Psoas muscle (tissue), 7 donors: ENCODE measurements at regions not wholly inside any gene's neighbourhood (a gene's known extent, or its start where the extent isn't known, plus 50 kb on each side); places are given as distances from the start of the nearest gene placed in this dataset.

Experiments
- ATAC-seq, 4 donors: fragments of 200-7000 bp; cut with Tn5 transposase; one replicate each; pipeline ENCODE4 v1.9.1; 2020; ENCODE audit warnings: moderate library complexity in 3 of 4, mild to moderate bottlenecking in 2 of 4
- DNase-seq, 2 donors: peaks; one replicate each; pipeline ENCODE4 v3.0.0-alpha.2; 2020
- H3K27ac ChIP-seq: fragments of 200-600 bp; one replicate; pipeline ENCODE4 v1.8.0; 2022
- H3K27me3 ChIP-seq, 3 donors: fragments of 200-600 bp in 1 of 3; one replicate each; pipeline versions ENCODE4 v1.6.1 to v1.8.0; 2013 to 2022; ENCODE audit warnings: low read length in 2 of 3, mild to moderate bottlenecking in 2 of 3, moderate library complexity in 1 of 3; ENCODE audit not compliant: insufficient read depth in 3 of 3
- H3K36me3 ChIP-seq, 2 donors: fragments of 200-600 bp in 1 of 2; one replicate each; pipeline versions ENCODE4 v1.6.1 to v1.8.0; 2013 to 2022; ENCODE audit warnings: low read depth in 1 of 2, mild to moderate bottlenecking in 1 of 2, moderate library complexity in 1 of 2; ENCODE audit not compliant: insufficient read depth in 1 of 2
- H3K4me1 ChIP-seq: fragments of 200-600 bp; one replicate; pipeline ENCODE4 v1.8.0; 2022
- H3K4me3 ChIP-seq: fragments of 200-600 bp; one replicate; pipeline ENCODE4 v1.8.0; 2022; ENCODE audit warnings: mild to moderate bottlenecking
- H3K9me3 ChIP-seq: fragments of 200-600 bp; one replicate; pipeline ENCODE4 v1.8.0; 2022
- CTCF ChIP-seq: fragments of 200-600 bp; IDR thresholded peaks from one replicate; pipeline ENCODE4 v1.8.0; 2022; ENCODE audit warnings: antibody characterized with exemption
- WGBS, 3 donors: extraction: QIAGEN DNeasy Blood & Tissue Kit; methylation state at CpG; one replicate each; pipeline versions ENCODE4 v1.1.6 to v1.1.7; 2013; 5-methylcytosine and 5-hydroxymethylcytosine counted together
- intact Hi-C, 2 donors: fragments of 100-400 bp; cut with DNase I; formaldehyde crosslinking; loops; one replicate each; pipeline versions ENCODE4 v1.11.0 to v1.14.2; 2022
- donor health status: healthy with polysubstance abuse.
- donor health status: DM: no; HTN: no; CAD: no; lungs with moderate emphysema.
- donor health status: Bipolar disorder and iron deficiency.
- donor health status: healthy.
- donor health status: DM: yes; HTN: yes; CAD: no.
- donor health status: DM: no; HTN: no; CAD: no.
- donor health status: DM: yes; HTN: yes; CAD: no.

DNA sequence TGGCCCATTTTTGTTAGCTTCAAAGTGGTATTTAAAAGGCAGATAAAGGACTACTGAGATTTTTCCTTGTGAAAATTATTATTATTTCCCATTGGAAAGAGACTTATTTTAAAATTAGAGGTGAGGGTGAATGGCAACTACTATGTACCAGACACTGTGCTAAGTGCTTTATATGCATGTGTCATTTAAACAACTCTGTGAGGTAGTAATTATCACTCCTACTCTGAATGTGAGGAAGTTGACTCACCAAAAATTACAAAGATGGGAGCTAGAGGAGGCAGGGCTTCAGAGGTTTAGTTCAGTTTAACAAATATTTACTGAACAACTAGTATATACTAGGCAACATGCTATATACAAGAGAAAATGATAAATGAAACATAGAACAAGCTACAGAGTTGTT, 78.2 kb downstream of the MSL3 start:
- DNase-seq (no peak), ATAC-seq (no peak)
- H3K9me3 ChIP-seq: peaks cover 11% of the 10 kb centered on the region
- H3K4me1 ChIP-seq: no peaks in the 10 kb centered on the region
- no peak overlapping the region for H3K27ac ChIP-seq
- no peak overlapping the region for H3K4me3 ChIP-seq
- intact Hi-C loops: no loop called here
- peaks cover 0 to 3% (median 0%) of the 10 kb centered on the region in 3 donors for H3K27me3 ChIP-seq
- no peaks in the 10 kb centered on the region for H3K36me3 ChIP-seq
- TF ChIP-seq CTCF: no peak

DNA sequence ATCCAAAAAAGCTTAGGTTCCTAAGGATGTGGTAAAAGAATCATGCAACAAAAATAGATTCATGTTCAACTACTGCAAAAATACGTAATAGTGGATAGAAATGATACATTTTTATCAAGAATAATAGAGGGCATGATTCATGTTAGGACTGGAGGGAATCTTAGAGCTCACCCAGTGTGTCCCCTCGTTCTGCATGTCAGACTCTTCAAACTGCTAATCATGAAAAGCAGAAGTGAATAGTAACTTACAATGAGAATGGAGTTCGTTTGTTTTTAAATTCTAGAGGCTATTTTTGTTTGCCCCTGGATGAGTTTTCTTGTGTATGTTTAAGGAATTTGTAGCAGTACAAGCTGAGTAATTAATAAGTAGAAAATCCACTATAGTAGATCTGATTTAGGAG, 79.4 kb downstream of the MSL3 start:
- no peaks in the 10 kb centered on the region for H3K36me3 ChIP-seq
- no peak overlapping the region for H3K27ac ChIP-seq
- WGBS, 3 donors: 42 to 67% (median 63%) methylated on average over 3 of the region's 3 CpGs
- ATAC-seq (no peak), DNase-seq (no peak)
- TF ChIP-seq CTCF: no peak
- peaks cover 11% of the 10 kb centered on the region for H3K9me3 ChIP-seq
- no peaks in the 10 kb centered on the region for H3K4me1 ChIP-seq
- intact Hi-C loops: no loop called here
- H3K4me3 ChIP-seq: no peak overlapping the region
- no peaks in the 10 kb centered on the region for H3K27me3 ChIP-seq

DNA sequence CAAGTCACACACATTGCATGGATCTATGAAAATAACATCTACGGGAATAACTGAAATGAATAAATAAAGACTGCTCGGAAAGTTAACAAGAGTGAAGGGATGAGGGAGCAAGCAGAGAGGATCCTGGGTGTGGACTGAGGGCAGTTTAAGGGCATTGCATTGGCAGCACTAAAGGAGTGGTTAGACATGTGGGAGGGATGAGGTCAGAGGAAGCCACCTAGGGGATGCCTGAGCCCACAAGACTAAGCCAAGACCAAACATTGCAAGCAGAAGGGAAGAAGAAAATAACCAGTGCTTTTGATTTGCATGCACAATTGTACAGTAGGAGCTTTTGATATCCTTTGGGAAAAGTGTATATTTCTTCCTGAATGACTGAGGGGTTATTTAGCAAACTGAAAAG, 106.1 kb downstream of the MSL3 start:
- WGBS, 3 donors: 76 to 97% (median 88%) methylated on average over 2 of the region's 2 CpGs
- no peak for DNase-seq

DNA sequence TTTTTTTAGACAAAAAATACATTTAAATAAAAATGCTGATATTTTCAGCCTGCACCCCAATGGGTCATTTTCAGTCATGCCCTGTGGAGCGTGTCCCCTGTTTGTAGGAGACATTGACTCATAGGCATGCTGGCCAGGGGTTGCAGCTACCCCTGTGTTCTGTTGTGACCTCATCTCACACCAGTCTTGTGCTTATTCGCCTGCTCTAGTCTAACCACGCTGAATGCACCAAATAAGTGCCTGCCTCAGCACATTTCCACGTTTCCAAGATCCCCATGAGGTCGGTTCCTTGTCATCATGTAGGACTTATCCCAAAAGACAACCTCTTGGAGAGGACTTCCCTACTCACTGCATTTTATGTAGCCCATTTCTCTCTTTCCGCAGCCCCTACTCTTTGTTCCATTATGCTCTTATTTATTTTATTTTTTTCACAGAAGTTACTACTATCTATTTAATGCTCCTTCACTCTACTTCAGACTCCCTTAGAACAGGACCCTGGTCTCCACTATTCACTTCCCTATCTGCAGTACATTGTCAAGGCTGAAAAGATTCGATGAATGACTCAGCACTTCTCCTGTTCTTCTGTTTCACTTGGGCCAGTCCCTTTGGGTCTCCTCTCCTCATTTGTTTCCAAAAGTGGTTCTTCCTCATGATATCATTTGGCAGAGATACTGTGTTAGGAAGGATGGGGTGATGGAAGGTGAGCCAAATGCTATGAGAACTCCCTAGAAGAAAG, 109.7 kb downstream of the MSL3 start:
- TF ChIP-seq CTCF: no peak
- no peaks in the 10 kb centered on the region for H3K4me1 ChIP-seq
- ATAC-seq: no peak
- H3K27ac ChIP-seq: no peak overlapping the region
- no peaks in the 10 kb centered on the region for H3K36me3 ChIP-seq
- DNase-seq: no peak
- H3K4me3 ChIP-seq: no peak overlapping the region
- no peaks in the 10 kb centered on the region for H3K27me3 ChIP-seq
- intact Hi-C loops: no loop called here
- no peaks in the 10 kb centered on the region for H3K9me3 ChIP-seq
- WGBS, 3 donors: 56 to 82% (median 68%) methylated on average over 7 of the region's 7 CpGs

More for the DNA sequence above, 106.1 kb downstream of the MSL3 start:
- ATAC-seq: no peak
- H3K27ac ChIP-seq: no peak overlapping the region
- no peak overlapping the region for H3K4me3 ChIP-seq
- H3K4me1 ChIP-seq: no peaks in the 10 kb centered on the region
- no peaks in the 10 kb centered on the region for H3K27me3 ChIP-seq
- H3K9me3 ChIP-seq: no peaks in the 10 kb centered on the region
- no peaks in the 10 kb centered on the region for H3K36me3 ChIP-seq
- intact Hi-C loops: no loop called here
- no peak for TF ChIP-seq CTCF

GRCh38 chrX:11870789-11871188, 112.8 kb downstream of the MSL3 start:
- no peak overlapping the region for H3K4me3 ChIP-seq

More at GRCh38 chrX:11870789-11871188, 112.8 kb downstream of the MSL3 start:
- no peak for TF ChIP-seq CTCF
- 63 to 69% (median 69%) methylated on average over 2 of the region's 2 CpGs for WGBS, 3 donors
- Histone ChIP-seq H3K27me3 (no peaks in the 10 kb centered on the region), H3K27ac (no peak overlapping the region), H3K4me1 (no peaks in the 10 kb centered on the region), H3K36me3 (no peaks in the 10 kb centered on the region), H3K9me3 (no peaks in the 10 kb centered on the region)
- intact Hi-C loops: no loop called here
- DNase-seq (no peak), ATAC-seq (no peak)
